Suprapubic skin (tissue), 4 donors: ENCODE measurements at regions not wholly inside any gene's neighbourhood (a gene's known extent, or its start where the extent isn't known, plus 50 kb on each side); places are given as distances from the start of the nearest gene placed in this dataset.

Experiments used
- DNase-seq, 2 donors: peaks; one replicate each; pipeline ENCODE4 v3.0.0-alpha.2; 2019; ENCODE audit warnings: low spot score in 2 of 2
- H3K27ac ChIP-seq: fragments of 200-600 bp; sonication (generic); one replicate; pipeline ENCODE4 v1.5.1; 2019
- H3K27me3 ChIP-seq: fragments of 200-600 bp; sonication (generic); one replicate; pipeline ENCODE4 v1.5.1; 2019
- H3K36me3 ChIP-seq: fragments of 200-600 bp; sonication (generic); one replicate; pipeline ENCODE4 v1.5.1; 2019
- H3K4me1 ChIP-seq: fragments of 200-600 bp; sonication (generic); one replicate; pipeline ENCODE4 v1.5.1; 2019
- H3K4me3 ChIP-seq: fragments of 200-600 bp; sonication (generic); one replicate; pipeline ENCODE4 v1.5.1; 2019; ENCODE audit warnings: mild to moderate bottlenecking
- H3K9me3 ChIP-seq: fragments of 200-600 bp; sonication (generic); one replicate; pipeline ENCODE4 v1.5.1; 2019
- CTCF ChIP-seq, 2 donors: fragments of 200-600 bp in 1 of 2; fragments of 450-650 bp in 1 of 2; sonication (generic) in 1 of 2; IDR thresholded peaks; one replicate each; pipeline ENCODE4 v1.5.1; 2016 to 2019; ENCODE audit warnings: antibody characterized with exemption in 2 of 2, mild to moderate bottlenecking in 1 of 2, moderate library complexity in 1 of 2
- EP300 ChIP-seq: sonication (generic); formaldehyde crosslinking; IDR thresholded peaks from one replicate; pipeline ENCODE4 v1.6.1; 2017; ENCODE audit warnings: antibody characterized with exemption
- POLR2A ChIP-seq, 2 donors: fragments of 450-650 bp; IDR thresholded peaks; one replicate each; pipeline ENCODE4 v1.6.1; 2017; ENCODE audit warnings: antibody characterized with exemption in 2 of 2, mild to moderate bottlenecking in 2 of 2, moderate library complexity in 2 of 2
- POLR2AphosphoS5 ChIP-seq, 3 donors: sonication (generic); formaldehyde crosslinking; IDR thresholded peaks; one replicate each; pipeline ENCODE4 v1.6.1; 2017; ENCODE audit warnings: antibody characterized with exemption in 3 of 3
- WGBS: methylation state at CpG from one replicate; pipeline ENCODE4 v1.1.5; 2018; 5-methylcytosine and 5-hydroxymethylcytosine counted together

- 52% methylated on average over 3 of the region's 3 CpGs for WGBS
- no peaks in the 10 kb centered on the region for H3K27me3 ChIP-seq
- H3K4me1 ChIP-seq = no peaks in the 10 kb centered on the region
- H3K9me3 ChIP-seq = peaks cover 3% of the 10 kb centered on the region
- no peak overlapping the region for H3K27ac ChIP-seq
- no peak for TF ChIP-seq POLR2A (IDR thresholded peaks at IDR 0.05)
- no peak for TF ChIP-seq CTCF (IDR thresholded peaks at IDR 0.05)
- TF ChIP-seq POLR2AphosphoS5 (IDR thresholded peaks at IDR 0.05) = no peak
- no peak for TF ChIP-seq EP300
- H3K36me3 ChIP-seq = no peaks in the 10 kb centered on the region
- DNase-seq = no peak
- no peak overlapping the region for H3K4me3 ChIP-seq
These were observed 494.3 kb downstream of the BRINP3 start for GRCh38 chr1:189983166-189983890.

GRCh38 chr1:189986516-189986915, 491.1 kb downstream of the BRINP3 start:
- Histone ChIP-seq H3K27me3 (no peaks in the 10 kb centered on the region), H3K4me1 (no peaks in the 10 kb centered on the region), H3K9me3 (no peaks in the 10 kb centered on the region), H3K36me3 (no peaks in the 10 kb centered on the region), H3K27ac (no peak overlapping the region), H3K4me3 (no peak overlapping the region)
- no peak for TF ChIP-seq CTCF (IDR thresholded peaks at IDR 0.05)
- no peak for TF ChIP-seq POLR2AphosphoS5 (IDR thresholded peaks at IDR 0.05)
- TF ChIP-seq POLR2A (IDR thresholded peaks at IDR 0.05) = no peak
- no peak for TF ChIP-seq EP300
- no peak for DNase-seq

- Histone ChIP-seq H3K4me1 (no peaks in the 10 kb centered on the region), H3K9me3 (no peaks in the 10 kb centered on the region), H3K36me3 (no peaks in the 10 kb centered on the region), H3K27ac (no peak overlapping the region), H3K4me3 (no peak overlapping the region), H3K27me3 (no peaks in the 10 kb centered on the region)
- WGBS = 80% methylated on average over 2 of the region's 2 CpGs
- no peak for TF ChIP-seq CTCF (IDR thresholded peaks at IDR 0.05)
- no peak for TF ChIP-seq POLR2A (IDR thresholded peaks at IDR 0.05)
- TF ChIP-seq EP300 = no peak
- TF ChIP-seq POLR2AphosphoS5 (IDR thresholded peaks at IDR 0.05) = no peak
- no peak for DNase-seq
These were observed 490.2 kb downstream of the BRINP3 start for GRCh38 chr1:189987509-189987908.

- TF ChIP-seq CTCF (IDR thresholded peaks at IDR 0.05) = no peak
- no peak for TF ChIP-seq POLR2A (IDR thresholded peaks at IDR 0.05)
- TF ChIP-seq EP300 = no peak
- TF ChIP-seq POLR2AphosphoS5 (IDR thresholded peaks at IDR 0.05) = no peak
- Histone ChIP-seq H3K27me3 (no peaks in the 10 kb centered on the region), H3K4me3 (no peak overlapping the region), H3K9me3 (no peaks in the 10 kb centered on the region), H3K36me3 (no peaks in the 10 kb centered on the region), H3K4me1 (no peaks in the 10 kb centered on the region), H3K27ac (no peak overlapping the region)
- no peak for DNase-seq
- WGBS = 93% methylated on average over 12 of the region's 12 CpGs
These were observed 484.8 kb downstream of the BRINP3 start for GRCh38 chr1:189992856-189993255.

GRCh38 chr1:190000365-190000872, 477.2 kb downstream of the BRINP3 start:
- WGBS = 78% methylated on average over 3 of the region's 3 CpGs
- H3K9me3 ChIP-seq = no peaks in the 10 kb centered on the region
- TF ChIP-seq EP300 (no peak), POLR2A (IDR thresholded peaks at IDR 0.05) (no peak), POLR2AphosphoS5 (IDR thresholded peaks at IDR 0.05) (no peak), CTCF (IDR thresholded peaks at IDR 0.05) (no peak)
- no peak for DNase-seq
- no peaks in the 10 kb centered on the region for H3K36me3 ChIP-seq
- H3K27ac ChIP-seq = no peak overlapping the region
- H3K27me3 ChIP-seq = no peaks in the 10 kb centered on the region
- no peaks in the 10 kb centered on the region for H3K4me1 ChIP-seq
- no peak overlapping the region for H3K4me3 ChIP-seq
